LNCaP clone FGC (cell line): ENCODE measurements at regions not wholly inside any gene's neighbourhood (a gene's known extent, or its start where the extent isn't known, plus 50 kb on each side); places are given as distances from the start of the nearest gene placed in this dataset.
A peak's percentile ranks its signal among the peaks of the same experiment; 100 is the strongest.

Experiments
- DNase-seq: peaks from one replicate; pipeline ENCODE4 v3.0.0-alpha.2; 2011; ENCODE audit warnings: low read depth
- H3K4me3 ChIP-seq: 2 replicates; pipeline ENCODE4 v1.5.1; 2011; ENCODE audit warnings: mild to moderate bottlenecking, low read depth, low read length, control low read depth
- TF ChIP-seq, protein P1 (sequence below): IDR thresholded peaks from 2 replicates; pipeline ENCODE4 v1.5.1; 2012; ENCODE audit warnings: mild to moderate bottlenecking; ENCODE audit not compliant: control insufficient read depth, insufficient read depth; ENCODE audit errors: extremely low read depth

DNA sequence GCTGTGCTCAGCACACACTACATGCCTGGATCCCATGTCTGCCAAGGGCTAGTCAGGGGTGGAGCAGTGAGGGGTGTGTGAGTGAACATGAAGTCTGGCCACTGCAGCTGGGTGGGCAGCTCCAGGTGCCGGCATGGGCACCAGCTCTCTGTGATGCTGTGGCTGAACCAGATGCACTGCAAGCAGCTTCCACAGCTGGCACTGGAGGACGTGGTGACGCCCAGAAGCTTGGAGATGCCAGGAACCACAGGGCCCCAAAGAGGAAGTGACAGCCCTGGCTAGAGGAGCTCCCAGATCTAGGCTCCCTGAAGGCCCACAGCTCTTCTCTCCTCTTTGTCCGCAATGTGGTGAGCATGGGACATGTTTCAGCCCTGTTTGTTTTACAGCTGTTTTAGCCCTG lies 776.3 kb upstream of the POU3F3 start:
- no peak overlapping the region for H3K4me3 ChIP-seq
- no peak for DNase-seq
- TF ChIP-seq, protein P1, sequence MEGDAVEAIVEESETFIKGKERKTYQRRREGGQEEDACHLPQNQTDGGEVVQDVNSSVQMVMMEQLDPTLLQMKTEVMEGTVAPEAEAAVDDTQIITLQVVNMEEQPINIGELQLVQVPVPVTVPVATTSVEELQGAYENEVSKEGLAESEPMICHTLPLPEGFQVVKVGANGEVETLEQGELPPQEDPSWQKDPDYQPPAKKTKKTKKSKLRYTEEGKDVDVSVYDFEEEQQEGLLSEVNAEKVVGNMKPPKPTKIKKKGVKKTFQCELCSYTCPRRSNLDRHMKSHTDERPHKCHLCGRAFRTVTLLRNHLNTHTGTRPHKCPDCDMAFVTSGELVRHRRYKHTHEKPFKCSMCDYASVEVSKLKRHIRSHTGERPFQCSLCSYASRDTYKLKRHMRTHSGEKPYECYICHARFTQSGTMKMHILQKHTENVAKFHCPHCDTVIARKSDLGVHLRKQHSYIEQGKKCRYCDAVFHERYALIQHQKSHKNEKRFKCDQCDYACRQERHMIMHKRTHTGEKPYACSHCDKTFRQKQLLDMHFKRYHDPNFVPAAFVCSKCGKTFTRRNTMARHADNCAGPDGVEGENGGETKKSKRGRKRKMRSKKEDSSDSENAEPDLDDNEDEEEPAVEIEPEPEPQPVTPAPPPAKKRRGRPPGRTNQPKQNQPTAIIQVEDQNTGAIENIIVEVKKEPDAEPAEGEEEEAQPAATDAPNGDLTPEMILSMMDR, result no peak

DNA sequence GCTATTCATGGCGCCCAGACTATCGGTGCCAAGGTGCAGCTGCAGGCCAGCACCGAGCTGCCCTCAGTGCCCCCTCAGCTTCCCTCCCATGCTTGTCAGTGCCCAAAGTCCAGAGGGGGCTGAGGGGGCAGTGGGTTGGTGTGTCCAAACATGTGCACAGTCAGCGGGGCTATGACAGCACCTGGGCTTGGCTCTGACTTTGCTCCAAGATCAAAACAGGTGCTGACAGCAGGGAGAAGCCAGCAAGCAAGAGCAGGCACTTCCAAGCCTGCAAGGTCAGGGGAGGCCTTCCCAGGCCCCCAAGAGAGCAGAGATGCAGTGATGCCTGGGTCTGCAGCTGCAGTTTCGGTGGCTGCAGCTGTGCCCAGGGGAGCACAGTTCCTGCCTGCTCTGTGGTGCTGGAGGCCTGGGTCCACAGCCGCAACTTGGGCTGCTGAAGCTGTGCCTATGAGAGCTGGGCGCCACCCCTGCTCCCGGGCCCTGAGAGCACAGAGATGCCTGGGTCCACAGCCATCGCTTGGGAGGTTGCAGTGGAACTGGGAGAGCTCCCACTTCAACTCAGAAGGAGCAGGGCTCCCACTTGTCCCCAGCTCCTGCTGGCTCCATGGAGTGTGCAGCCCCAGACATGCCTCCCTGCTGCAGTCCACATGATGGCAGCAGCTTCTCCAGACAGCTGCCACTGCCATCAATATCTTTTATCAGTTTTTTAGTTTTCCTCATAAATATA lies 775.3 kb upstream of the POU3F3 start:
- TF ChIP-seq, protein P1, result 0 out of 2 replicates have a peak, but pooled peaks have one; percentile 26

DNA sequence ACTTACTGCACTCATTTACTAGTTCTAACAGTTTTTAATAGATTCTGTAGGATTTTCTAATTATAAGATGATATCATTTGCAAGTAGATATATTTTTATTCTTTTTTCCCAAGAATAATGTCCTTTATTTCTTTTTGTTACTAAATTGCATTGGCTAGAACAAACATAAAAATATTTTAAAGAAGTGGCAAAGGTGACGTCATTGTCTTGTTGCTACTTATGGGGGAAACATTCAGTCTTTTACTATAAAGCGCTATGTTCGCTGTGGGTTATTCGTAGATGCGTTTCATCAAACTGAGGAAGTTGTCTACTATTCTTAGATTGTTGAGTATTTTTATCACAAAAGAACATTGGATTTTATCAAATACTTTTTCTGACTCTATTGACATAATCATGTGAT lies 765.2 kb upstream of the POU3F3 start:
- TF ChIP-seq, protein P1, result no peak
- DNase-seq, result no peak
- no peak overlapping the region for H3K4me3 ChIP-seq

More for the DNA sequence above, 775.3 kb upstream of the POU3F3 start:
- H3K4me3 ChIP-seq, result no peak overlapping the region
- DNase-seq, result no peak

DNA sequence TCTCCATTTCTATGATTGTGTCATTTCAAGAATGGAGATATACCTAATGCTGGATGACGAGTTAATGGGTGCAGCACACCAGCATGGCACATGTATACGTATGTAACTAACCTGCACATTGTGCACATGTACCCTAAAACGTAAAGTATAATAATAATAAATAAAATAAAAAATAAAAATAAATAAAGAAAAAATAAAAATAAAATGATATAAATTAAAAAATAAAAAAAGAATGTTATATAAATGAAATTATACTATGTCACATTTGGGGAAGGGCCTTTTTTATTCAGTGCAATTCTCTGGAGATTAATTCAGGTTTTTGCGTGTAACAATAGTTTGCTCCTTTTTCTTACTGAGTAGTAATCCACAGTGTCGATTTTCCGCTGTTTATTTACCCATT lies 763.5 kb upstream of the POU3F3 start:
- DNase-seq, result no peak
- TF ChIP-seq, protein P1, result no peak
- no peak overlapping the region for H3K4me3 ChIP-seq

DNA sequence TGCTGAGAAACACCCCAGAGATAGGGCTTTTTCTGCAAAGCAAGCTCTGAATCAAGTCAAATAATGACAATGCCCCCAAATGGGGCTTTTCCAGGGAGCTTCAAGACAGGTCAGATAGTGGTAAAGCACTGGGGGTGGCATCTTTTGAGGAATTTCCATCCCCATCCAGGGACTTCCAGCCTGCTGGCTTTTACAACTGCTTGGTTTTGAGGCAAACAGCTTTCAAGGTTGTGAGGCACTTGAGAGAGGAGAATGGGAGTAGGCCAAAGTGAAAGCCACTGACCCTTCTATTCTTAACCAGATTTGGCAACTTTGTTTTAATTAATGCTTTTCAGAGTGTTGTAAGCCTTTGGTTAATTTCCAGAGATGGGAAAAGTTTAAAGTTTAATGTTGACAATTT lies 762.0 kb upstream of the POU3F3 start:
- no peak overlapping the region for H3K4me3 ChIP-seq
- DNase-seq, result no peak
- TF ChIP-seq, protein P1, result no peak

DNA sequence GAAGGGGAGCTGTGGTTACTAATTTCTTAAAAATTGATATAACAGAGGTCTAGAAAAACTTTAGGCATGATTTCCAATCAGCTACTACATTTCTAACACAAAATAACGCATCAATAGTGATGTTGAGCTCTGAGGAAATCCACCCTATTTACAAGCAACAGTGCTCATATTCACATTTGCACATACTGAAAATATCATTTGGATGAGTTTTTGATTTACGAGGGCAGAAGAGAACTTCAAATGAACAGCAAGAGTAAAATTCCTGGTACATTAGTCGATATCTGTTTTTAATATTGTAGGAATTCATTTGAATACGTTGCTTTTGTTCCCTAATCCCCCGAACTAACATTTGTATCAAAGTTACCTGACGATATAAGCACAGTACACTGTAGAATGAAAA lies 761.0 kb upstream of the POU3F3 start:
- TF ChIP-seq, protein P1, result no peak
- H3K4me3 ChIP-seq, result no peak overlapping the region
- no peak for DNase-seq

DNA sequence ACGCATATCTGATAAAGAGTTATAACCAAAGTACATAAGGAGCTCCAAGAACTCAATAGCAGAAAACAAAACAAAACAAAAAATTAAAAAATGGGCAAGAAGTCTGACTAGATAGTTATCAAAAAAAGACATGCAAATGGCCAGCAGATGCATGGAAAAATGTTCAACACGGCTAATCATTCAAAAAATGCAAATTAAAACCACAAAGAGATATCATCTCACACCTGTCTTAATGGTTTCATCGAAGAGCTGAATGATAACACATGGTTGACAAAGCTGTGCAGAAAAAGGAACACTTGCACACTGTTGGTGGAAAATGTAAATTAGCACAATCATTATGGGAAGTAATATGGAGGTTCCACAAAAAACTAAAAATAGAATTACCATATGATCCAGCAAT lies 751.3 kb upstream of the POU3F3 start:
- TF ChIP-seq, protein P1, result no peak
- H3K4me3 ChIP-seq, result no peak overlapping the region
- no peak for DNase-seq
